SK-N-SH (cell line): ENCODE measurements at regions not wholly inside any gene's neighbourhood (a gene's known extent, or its start where the extent isn't known, plus 50 kb on each side); places are given as distances from the start of the nearest gene placed in this dataset.

ENCODE experiments used
- CTCF ChIP-seq: fragments of 200-600 bp; sonication (generic); IDR thresholded peaks from 2 replicates; pipeline ENCODE4 v1.6.1; 2017; ENCODE audit warnings: antibody characterized with exemption, mild to moderate bottlenecking, moderate library complexity
- EP300 ChIP-seq, 2 experiments: IDR thresholded peaks; 2 replicates each; pipeline versions ENCODE4 v1.4.0 to v1.6.1; 2012; ENCODE audit warnings: borderline replicate concordance in 1 of 2, low read depth in 1 of 2, low read length in 1 of 2
- EZH2phosphoT487 ChIP-seq: fragments of 200-600 bp; sonication (generic); IDR thresholded peaks from 2 replicates; pipeline ENCODE4 v1.6.1; 2017; ENCODE audit warnings: low read depth, mixed run types, mild to moderate bottlenecking, antibody characterized with exemption, moderate library complexity, borderline replicate concordance
- FOXM1 ChIP-seq: IDR thresholded peaks from 2 replicates; pipeline ENCODE4 v1.4.0; 2012; ENCODE audit warnings: low read depth, mild to moderate bottlenecking
- JUND ChIP-seq: IDR thresholded peaks from 2 replicates; pipeline ENCODE4 v1.4.0; 2012
- MAX ChIP-seq: IDR thresholded peaks from 2 replicates; pipeline ENCODE4 v1.4.0; 2012; ENCODE audit warnings: low read depth
- RFX5 ChIP-seq: IDR thresholded peaks from 2 replicates; pipeline ENCODE4 v1.6.1; 2012; ENCODE audit warnings: mild to moderate bottlenecking, improper control_type of control experiment, low read length
- YY1 ChIP-seq: IDR thresholded peaks from 2 replicates; pipeline ENCODE4 v1.4.0; 2012; ENCODE audit warnings: low read depth, mild to moderate bottlenecking

GRCh38 chr6:3916211-3916610 lies 67.0 kb downstream of the FAM50B start:
- TF ChIP-seq CTCF, result no peak
- TF ChIP-seq EZH2phosphoT487, result no peak
- no peak for TF ChIP-seq RFX5
- TF ChIP-seq JUND, result no peak
- no peak for TF ChIP-seq EP300 (IDR thresholded peaks at IDR 0.05; ENCODE audit: borderline replicate concordance in 1 of 2, low read depth in 1 of 2, low read length in 1 of 2)
- TF ChIP-seq YY1, result no peak
- no peak for TF ChIP-seq FOXM1
- TF ChIP-seq MAX, result no peak
